ENCODE measurements at regions not wholly inside any gene's neighbourhood (a gene's known extent, or its start where the extent isn't known, plus 50 kb on each side); places are given as distances from the start of the nearest gene placed in this dataset.
"Not testable (repeated sequence)": the region's sequence is repeated elsewhere in the genome, so short reads cannot be mapped to it uniquely, and the experiment has no call there.

- Mint-ChIP-seq H3K4me3 (no peak overlapping the region), H3K4me1 (no peaks in the 10 kb centered on the region), H3K27ac (no peak overlapping the region), H3K36me3 (no peaks in the 10 kb centered on the region), H3K27me3 (no peaks in the 10 kb centered on the region), H3K9me3 (peaks cover 2% of the 10 kb centered on the region)
- no peak for ATAC-seq
Observed at GRCh38 chr11:21975242-21975641, 217.6 kb upstream of the ANO5 start.

- H3K4me3 Mint-ChIP-seq = no peak overlapping the region
- H3K4me1 Mint-ChIP-seq = no peaks in the 10 kb centered on the region
- H3K36me3 Mint-ChIP-seq = no peaks in the 10 kb centered on the region
- H3K27ac Mint-ChIP-seq = no peak overlapping the region
- ATAC-seq = no peak
- no peaks in the 10 kb centered on the region for H3K27me3 Mint-ChIP-seq
- H3K9me3 Mint-ChIP-seq = peaks cover 2% of the 10 kb centered on the region
Observed at GRCh38 chr11:21976210-21976609, 216.7 kb upstream of the ANO5 start.

- Mint-ChIP-seq H3K9me3 (peaks cover 2% of the 10 kb centered on the region), H3K4me3 (no peak overlapping the region), H3K4me1 (no peaks in the 10 kb centered on the region), H3K27me3 (no peaks in the 10 kb centered on the region), H3K36me3 (no peaks in the 10 kb centered on the region), H3K27ac (no peak overlapping the region)
- ATAC-seq = no peak
Observed at GRCh38 chr11:21983431-21983830, 209.5 kb upstream of the ANO5 start.

- Mint-ChIP-seq H3K27ac (no peak overlapping the region), H3K4me3 (no peak overlapping the region), H3K4me1 (no peaks in the 10 kb centered on the region), H3K27me3 (no peaks in the 10 kb centered on the region), H3K36me3 (no peaks in the 10 kb centered on the region), H3K9me3 (no peaks in the 10 kb centered on the region)
- ATAC-seq = no peak
Observed at GRCh38 chr11:21986361-21986760, 206.5 kb upstream of the ANO5 start.

GRCh38 chr11:21987261-21987660 is 205.6 kb upstream of the ANO5 start:
- H3K36me3 Mint-ChIP-seq = no peaks in the 10 kb centered on the region
- no peak overlapping the region for H3K4me3 Mint-ChIP-seq
- H3K4me1 Mint-ChIP-seq = no peaks in the 10 kb centered on the region
- no peak for ATAC-seq
- no peaks in the 10 kb centered on the region for H3K9me3 Mint-ChIP-seq
- no peak overlapping the region for H3K27ac Mint-ChIP-seq
- H3K27me3 Mint-ChIP-seq = no peaks in the 10 kb centered on the region

GRCh38 chr11:21988477-21988876 is 204.4 kb upstream of the ANO5 start:
- ATAC-seq = no peak
- no peaks in the 10 kb centered on the region for H3K27me3 Mint-ChIP-seq
- no peaks in the 10 kb centered on the region for H3K4me1 Mint-ChIP-seq
- no peaks in the 10 kb centered on the region for H3K9me3 Mint-ChIP-seq
- H3K4me3 Mint-ChIP-seq = no peak overlapping the region
- H3K27ac Mint-ChIP-seq = no peak overlapping the region
- no peaks in the 10 kb centered on the region for H3K36me3 Mint-ChIP-seq

GRCh38 chr11:22001803-22002202 is 191.1 kb upstream of the ANO5 start:
- not testable (repeated sequence) for H3K4me1 Mint-ChIP-seq, H3K27ac Mint-ChIP-seq, H3K9me3 Mint-ChIP-seq, H3K4me3 Mint-ChIP-seq, H3K36me3 Mint-ChIP-seq, ATAC-seq, H3K27me3 Mint-ChIP-seq

- Mint-ChIP-seq H3K27me3 (no peaks in the 10 kb centered on the region), H3K4me1 (no peaks in the 10 kb centered on the region), H3K9me3 (peaks cover 3% of the 10 kb centered on the region), H3K4me3 (no peak overlapping the region), H3K36me3 (no peaks in the 10 kb centered on the region), H3K27ac (no peak overlapping the region)
- no peak for ATAC-seq
Observed at GRCh38 chr11:22006901-22007300, 186.0 kb upstream of the ANO5 start.

GRCh38 chr11:22031791-22032190 is 161.1 kb upstream of the ANO5 start:
- no peak overlapping the region for H3K4me3 Mint-ChIP-seq
- ATAC-seq = no peak
- H3K36me3 Mint-ChIP-seq = no peaks in the 10 kb centered on the region
- H3K9me3 Mint-ChIP-seq = peaks cover 19% of the 10 kb centered on the region
- H3K4me1 Mint-ChIP-seq = no peaks in the 10 kb centered on the region
- no peak overlapping the region for H3K27ac Mint-ChIP-seq
- no peaks in the 10 kb centered on the region for H3K27me3 Mint-ChIP-seq

- Mint-ChIP-seq H3K4me1 (no peaks in the 10 kb centered on the region), H3K36me3 (no peaks in the 10 kb centered on the region), H3K27ac (no peak overlapping the region), H3K27me3 (no peaks in the 10 kb centered on the region), H3K4me3 (no peak overlapping the region), H3K9me3 (peaks cover 9% of the 10 kb centered on the region)
- ATAC-seq = no peak
Observed at GRCh38 chr11:22037505-22037904, 155.4 kb upstream of the ANO5 start.

- Mint-ChIP-seq H3K4me1 (no peaks in the 10 kb centered on the region), H3K36me3 (no peaks in the 10 kb centered on the region), H3K4me3 (no peak overlapping the region), H3K27me3 (no peaks in the 10 kb centered on the region), H3K9me3 (peaks cover 9% of the 10 kb centered on the region), H3K27ac (no peak overlapping the region)
- no peak for ATAC-seq
Observed at GRCh38 chr11:22041039-22041438, 151.8 kb upstream of the ANO5 start.

GRCh38 chr11:22042081-22042480 is 150.8 kb upstream of the ANO5 start:
- Mint-ChIP-seq H3K4me1 (no peaks in the 10 kb centered on the region), H3K9me3 (peaks cover 3% of the 10 kb centered on the region), H3K4me3 (no peak overlapping the region), H3K27me3 (no peaks in the 10 kb centered on the region), H3K27ac (no peak overlapping the region), H3K36me3 (no peaks in the 10 kb centered on the region)
- ATAC-seq = no peak

- H3K9me3 Mint-ChIP-seq = peaks cover 3% of the 10 kb centered on the region
- H3K36me3 Mint-ChIP-seq = no peaks in the 10 kb centered on the region
- ATAC-seq = no peak
- no peaks in the 10 kb centered on the region for H3K4me1 Mint-ChIP-seq
- H3K4me3 Mint-ChIP-seq = no peak overlapping the region
- no peaks in the 10 kb centered on the region for H3K27me3 Mint-ChIP-seq
- H3K27ac Mint-ChIP-seq = no peak overlapping the region
Observed at GRCh38 chr11:22044126-22044525, 148.8 kb upstream of the ANO5 start.

- Mint-ChIP-seq H3K36me3 (no peaks in the 10 kb centered on the region), H3K27me3 (no peaks in the 10 kb centered on the region), H3K27ac (no peak overlapping the region), H3K4me1 (no peaks in the 10 kb centered on the region), H3K9me3 (peaks cover 7% of the 10 kb centered on the region), H3K4me3 (no peak overlapping the region)
- ATAC-seq = no peak
Observed at GRCh38 chr11:22049276-22049675, 143.6 kb upstream of the ANO5 start.

- Mint-ChIP-seq H3K4me1 (no peaks in the 10 kb centered on the region), H3K27ac (no peak overlapping the region), H3K36me3 (no peaks in the 10 kb centered on the region), H3K9me3 (peaks cover 18% of the 10 kb centered on the region), H3K27me3 (no peaks in the 10 kb centered on the region), H3K4me3 (no peak overlapping the region)
- ATAC-seq = no peak
Observed at GRCh38 chr11:22065472-22065871, 127.4 kb upstream of the ANO5 start.

- Mint-ChIP-seq H3K9me3 (peaks cover 24% of the 10 kb centered on the region), H3K4me1 (no peaks in the 10 kb centered on the region)
Observed at GRCh38 chr11:22069844-22070243, 123.0 kb upstream of the ANO5 start.

GRCh38 chr11:22076271-22076930 is 116.5 kb upstream of the ANO5 start:
- Mint-ChIP-seq H3K27me3 (no peaks in the 10 kb centered on the region), H3K27ac (no peak overlapping the region), H3K9me3 (peaks cover 6% of the 10 kb centered on the region), H3K4me1 (no peaks in the 10 kb centered on the region), H3K36me3 (no peaks in the 10 kb centered on the region), H3K4me3 (no peak overlapping the region)
- ATAC-seq = no peak

More at GRCh38 chr11:22069844-22070243, 123.0 kb upstream of the ANO5 start:
- Mint-ChIP-seq H3K27me3 (no peaks in the 10 kb centered on the region), H3K4me3 (no peak overlapping the region), H3K27ac (no peak overlapping the region), H3K36me3 (no peaks in the 10 kb centered on the region)
- no peak for ATAC-seq

Data from stimulated activated memory B cell treated with anti-CD40 and anti-IgM and Interleukin-4, amounts not matched to agents 10 μg/mL and 1 μg/mL and 100 μg/mL, for 72 hours (primary cell).